NCI-H1092 (cell line): ENCODE measurements at regions not wholly inside any gene's neighbourhood (a gene's known extent, or its start where the extent isn't known, plus 50 kb on each side); places are given as distances from the start of the nearest gene placed in this dataset.

Source experiments
- DNase-seq: peaks from one replicate; lab custom pipeline; 2025; lab: John Stamatoyannopoulos, UW

GRCh38 chrX:40149286-40150175 lies 51.8 kb upstream of the BCOR start:
- no peak for DNase-seq

- no peak for DNase-seq
Measured at GRCh38 chrX:40148385-40149285, 50.9 kb upstream of the BCOR start.

GRCh38 chrX:40147971-40148370 lies 50.2 kb upstream of the BCOR start:
- no peak for DNase-seq
